ENCODE measurements at regions not wholly inside any gene's neighbourhood (a gene's known extent, or its start where the extent isn't known, plus 50 kb on each side); places are given as distances from the start of the nearest gene placed in this dataset.

GRCh38 chr3:150107429-150108175 lies 136.9 kb upstream of the PFN2 start:
- no peaks in the 10 kb centered on the region for H3K9me3 Mint-ChIP-seq
- H3K4me3 Mint-ChIP-seq, result no peak overlapping the region
- H3K4me2 ChIP-seq (replicated peaks; ENCODE audit: extremely low read depth, low read length, poor library complexity, severe bottlenecking), result no peak overlapping the region
- H3K9ac ChIP-seq (ENCODE audit: insufficient read depth, low read length, poor library complexity, severe bottlenecking), result no peak overlapping the region
- no peak for DNase-seq
- WGBS (ENCODE audit: insufficient coverage), result 92% methylated on average over 2 of the region's 5 CpGs
- H3K27ac Mint-ChIP-seq, result no peak overlapping the region
- no peaks in the 10 kb centered on the region for H3K36me3 ChIP-seq (replicated peaks in 1 of 2; ENCODE audit: control insufficient read depth in 1 of 2, insufficient read depth in 2 of 2, low read length in 2 of 2)
- H3K27ac ChIP-seq (ENCODE audit: low read depth in 1 of 2, low read length in 2 of 2), result no peak overlapping the region
- H3K27me3 ChIP-seq (ENCODE audit: control insufficient read depth in 2 of 2, insufficient read depth in 2 of 2, low read length in 2 of 2), result no peaks in the 10 kb centered on the region
- no peaks in the 10 kb centered on the region for H3K36me3 Mint-ChIP-seq
- TF ChIP-seq CTCF (IDR thresholded peaks at IDR 0.05), result no peak
- H3K4me1 ChIP-seq (ENCODE audit: control insufficient read depth in 1 of 2, insufficient read depth in 2 of 2, low read length in 2 of 2), result no peaks in the 10 kb centered on the region
- peaks cover 0 to 2% (median 1%) of the 10 kb centered on the region in 3 donors for H3K27me3 Mint-ChIP-seq (ENCODE audit: low read depth in 3 of 3)
- intact Hi-C loops (cut with micrococcal nuclease), result no loop called here
- H3K9me3 ChIP-seq (replicated peaks in 1 of 2; ENCODE audit: control insufficient read depth in 1 of 2, insufficient read depth in 1 of 2, low read length in 2 of 2), result no peaks in the 10 kb centered on the region
- H3K79me2 ChIP-seq (ENCODE audit: insufficient read depth, low read length), result no peaks in the 10 kb centered on the region
- H3K4me3 ChIP-seq (replicated peaks in 1 of 3; ENCODE audit: low read depth in 2 of 3, low read length in 3 of 3), result no peak overlapping the region
- H4K20me1 ChIP-seq (ENCODE audit: insufficient read depth, low read length), result no peaks in the 10 kb centered on the region
- no peaks in the 10 kb centered on the region for H3K4me1 Mint-ChIP-seq
- H2AFZ ChIP-seq (ENCODE audit: insufficient read depth, low read depth, low read length, poor library complexity, severe bottlenecking), result no peak overlapping the region

- no peak for DNase-seq
- no peaks in the 10 kb centered on the region for H3K9me3 ChIP-seq (replicated peaks in 1 of 2; ENCODE audit: control insufficient read depth in 1 of 2, insufficient read depth in 1 of 2, low read length in 2 of 2)
- no peak overlapping the region for H3K9ac ChIP-seq (ENCODE audit: insufficient read depth, low read length, poor library complexity, severe bottlenecking)
- 100% methylated on average over 1 of the region's 2 CpGs for WGBS (ENCODE audit: insufficient coverage)
- no peaks in the 10 kb centered on the region for H3K27me3 ChIP-seq (ENCODE audit: control insufficient read depth in 2 of 2, insufficient read depth in 2 of 2, low read length in 2 of 2)
- H2AFZ ChIP-seq (ENCODE audit: insufficient read depth, low read depth, low read length, poor library complexity, severe bottlenecking), result no peak overlapping the region
- H3K4me1 Mint-ChIP-seq, result no peaks in the 10 kb centered on the region
- H3K27ac Mint-ChIP-seq, result peak overlapping the region in 1 of 7 donors; percentile 40
- H3K36me3 ChIP-seq (replicated peaks in 1 of 2; ENCODE audit: control insufficient read depth in 1 of 2, insufficient read depth in 2 of 2, low read length in 2 of 2), result no peaks in the 10 kb centered on the region
- no peak for TF ChIP-seq CTCF (IDR thresholded peaks at IDR 0.05)
- no peaks in the 10 kb centered on the region for H4K20me1 ChIP-seq (ENCODE audit: insufficient read depth, low read length)
- H3K9me3 Mint-ChIP-seq, result peaks cover 0 to 5% (median 0%) of the 10 kb centered on the region in 7 donors
- intact Hi-C loops (cut with micrococcal nuclease), result no loop called here
- no peak overlapping the region for H3K4me3 Mint-ChIP-seq
- H3K4me2 ChIP-seq (replicated peaks; ENCODE audit: extremely low read depth, low read length, poor library complexity, severe bottlenecking), result no peak overlapping the region
- H3K27ac ChIP-seq (ENCODE audit: low read depth in 1 of 2, low read length in 2 of 2), result no peak overlapping the region
- no peaks in the 10 kb centered on the region for H3K36me3 Mint-ChIP-seq
- no peaks in the 10 kb centered on the region for H3K4me1 ChIP-seq (ENCODE audit: control insufficient read depth in 1 of 2, insufficient read depth in 2 of 2, low read length in 2 of 2)
- peaks cover 0 to 2% (median 1%) of the 10 kb centered on the region in 3 donors for H3K27me3 Mint-ChIP-seq (ENCODE audit: low read depth in 3 of 3)
- H3K4me3 ChIP-seq (replicated peaks in 1 of 3; ENCODE audit: low read depth in 2 of 3, low read length in 3 of 3), result no peak overlapping the region
- H3K79me2 ChIP-seq (ENCODE audit: insufficient read depth, low read length), result no peaks in the 10 kb centered on the region
Measured at GRCh38 chr3:150106740-150107428, 136.2 kb upstream of the PFN2 start.

Measured in CD14-positive monocyte (primary cell).